ENCODE measurements at regions not wholly inside any gene's neighbourhood (a gene's known extent, or its start where the extent isn't known, plus 50 kb on each side); places are given as distances from the start of the nearest gene placed in this dataset.
"Not testable (repeated sequence)": the region's sequence is repeated elsewhere in the genome, so short reads cannot be mapped to it uniquely, and the experiment has no call there.

DNA sequence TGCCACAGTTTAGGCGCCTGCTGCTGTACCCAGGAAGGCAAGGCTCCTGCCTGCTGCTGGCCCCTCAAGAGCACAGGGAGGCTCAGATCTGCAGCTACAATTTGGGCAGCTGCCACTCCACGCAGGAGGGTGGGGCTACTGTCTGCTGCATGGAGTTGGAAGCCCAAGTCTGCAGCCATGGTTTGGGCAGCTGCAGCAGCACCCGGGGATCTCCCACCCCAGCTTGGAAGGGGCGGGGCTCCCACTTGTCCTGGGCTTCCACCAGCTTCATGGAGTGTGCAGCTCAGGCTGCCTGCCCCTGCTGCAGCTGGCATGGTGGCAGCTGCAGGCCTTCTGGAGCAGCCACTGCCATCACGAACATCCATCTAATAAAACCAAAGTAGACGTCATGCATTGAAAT, 512.9 kb downstream of the PYDC2 start:
- no peak for DNase-seq

DNA sequence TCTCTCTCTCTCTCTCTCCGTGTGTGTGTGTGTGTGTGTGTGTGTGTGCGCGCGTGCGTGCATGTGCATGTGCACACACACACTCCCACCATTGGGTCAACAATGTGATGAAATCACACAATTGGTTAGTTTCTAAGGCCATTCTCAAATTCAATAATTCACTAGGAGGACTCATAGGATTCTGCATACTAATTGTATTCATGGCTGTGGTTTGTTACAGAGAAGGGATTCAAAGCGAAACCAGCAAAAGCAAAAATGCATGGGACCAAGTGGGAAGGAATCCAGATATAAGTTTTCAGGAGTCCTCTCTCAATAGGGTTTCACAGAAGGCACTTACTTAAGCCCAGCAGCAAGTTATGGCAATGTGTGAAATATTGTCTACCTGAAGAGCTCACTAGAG, 515.0 kb downstream of the PYDC2 start:
- DNase-seq: no peak

DNA sequence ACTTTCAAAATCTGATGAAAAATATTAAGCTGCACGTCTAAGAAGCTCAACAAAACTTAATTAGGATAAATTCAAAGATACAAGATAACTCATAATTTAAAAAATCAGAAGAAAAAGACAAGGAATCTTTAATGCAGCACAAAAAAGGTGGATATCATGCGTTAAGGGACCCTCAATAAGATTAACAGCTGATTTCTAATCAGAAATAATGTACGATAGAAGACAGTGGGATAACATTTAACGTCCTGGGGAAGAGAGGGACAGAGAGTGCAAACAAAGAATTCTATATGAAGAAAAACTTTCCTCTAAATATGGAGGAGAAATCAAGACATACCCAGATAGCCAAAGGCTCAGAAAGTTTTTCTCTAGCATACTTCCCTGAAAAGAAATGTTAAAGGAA, 519.5 kb downstream of the PYDC2 start:
- DNase-seq: no peak

DNA sequence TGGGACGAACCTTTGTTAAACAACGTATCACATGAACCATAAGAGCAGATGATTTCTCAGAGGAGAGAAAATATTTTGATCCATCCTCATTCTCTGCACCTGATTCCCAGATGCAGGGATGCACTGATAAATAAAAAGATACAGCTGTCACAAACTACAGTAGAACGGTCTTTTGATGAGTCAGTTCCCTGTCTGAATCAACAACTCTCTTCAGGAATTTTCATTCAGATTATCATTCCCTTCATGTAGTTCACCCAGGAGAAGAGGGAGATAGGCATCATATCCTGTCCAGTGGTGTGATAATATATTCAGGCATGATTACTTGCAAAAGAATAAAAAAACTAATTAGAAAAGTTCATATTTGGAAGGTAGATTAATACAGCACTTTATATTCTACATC, 521.5 kb downstream of the PYDC2 start:
- DNase-seq: no peak

DNA sequence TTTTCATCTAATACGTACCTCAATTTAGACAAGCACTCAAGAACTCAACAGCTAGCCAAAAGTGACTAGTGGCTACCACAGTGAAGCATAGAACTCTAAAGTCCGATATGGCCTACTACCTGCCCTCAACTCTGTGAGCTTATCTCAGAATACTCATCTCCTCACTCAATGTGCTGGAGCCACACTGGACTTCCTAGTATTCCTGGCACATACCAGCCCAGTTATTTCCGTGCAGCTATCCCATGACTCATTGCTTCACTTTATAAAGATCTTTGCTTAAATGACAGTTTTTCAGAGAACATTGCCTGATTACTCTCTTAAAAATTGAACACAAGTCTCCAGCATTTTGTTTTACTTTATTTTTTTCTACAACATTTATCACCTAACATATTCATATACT, 524.7 kb downstream of the PYDC2 start:
- no peak for DNase-seq

DNA sequence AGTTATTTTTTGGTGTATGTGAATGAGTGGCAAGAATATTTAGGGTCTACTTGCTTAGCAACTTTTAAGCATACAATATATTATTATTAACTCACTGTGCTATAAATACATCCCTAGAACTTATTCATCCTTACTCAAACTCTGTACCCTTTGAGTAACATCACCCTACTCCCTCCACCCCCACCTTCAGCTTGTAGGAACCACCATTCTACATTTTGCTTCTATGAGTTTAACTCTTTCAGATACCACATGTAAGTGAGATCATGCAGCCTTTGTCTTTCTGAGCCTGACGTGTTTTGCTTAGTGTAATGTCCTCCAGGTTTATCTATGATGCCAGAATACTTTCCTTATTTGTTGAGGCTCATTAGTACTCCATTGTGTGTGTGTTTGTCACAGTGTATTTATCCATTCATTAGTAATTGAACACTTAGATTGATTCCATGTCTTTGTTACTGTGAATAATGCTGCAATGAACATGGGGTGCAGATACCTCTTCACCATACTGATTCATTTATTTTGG, 526.9 kb downstream of the PYDC2 start:
- no peak for DNase-seq

DNA sequence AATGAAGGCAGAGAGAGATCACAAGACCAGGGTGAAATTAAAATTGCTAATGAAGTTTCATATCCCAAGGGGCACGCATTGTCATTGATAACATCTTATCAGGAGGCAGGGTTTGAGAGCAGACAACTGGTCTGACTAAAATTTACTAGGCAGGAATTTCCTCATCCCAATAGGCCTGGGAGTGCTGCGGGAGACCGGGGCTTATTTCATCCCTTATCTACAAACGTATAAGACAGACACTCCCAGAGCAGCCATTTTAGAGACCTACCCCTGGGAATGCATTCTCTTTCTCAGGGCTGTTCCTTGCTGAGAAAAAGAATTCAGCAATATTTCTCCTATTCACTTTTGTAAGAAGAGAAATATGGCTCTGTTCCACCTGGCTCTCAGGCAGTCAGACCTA, 533.0 kb downstream of the PYDC2 start:
- DNase-seq: not testable (repeated sequence)

DNA sequence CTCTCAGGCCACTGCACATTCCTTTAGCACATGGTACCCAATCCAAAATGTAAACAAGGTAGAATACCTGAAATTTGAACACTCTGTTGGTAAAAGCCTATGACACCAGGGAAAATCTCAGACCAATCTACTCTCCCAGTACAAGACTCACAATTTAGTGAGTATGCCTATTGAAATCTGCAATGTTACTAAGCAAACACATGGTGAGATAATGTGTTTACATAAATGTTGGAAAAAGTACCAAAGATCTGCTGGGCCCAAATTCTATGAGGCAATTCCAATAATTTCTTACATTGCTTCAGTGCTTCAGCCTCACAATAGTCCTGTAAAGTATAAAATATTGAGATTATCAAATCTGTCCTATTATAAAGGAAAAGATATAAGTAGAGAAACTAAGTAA, 536.1 kb downstream of the PYDC2 start:
- DNase-seq: no peak

DNA sequence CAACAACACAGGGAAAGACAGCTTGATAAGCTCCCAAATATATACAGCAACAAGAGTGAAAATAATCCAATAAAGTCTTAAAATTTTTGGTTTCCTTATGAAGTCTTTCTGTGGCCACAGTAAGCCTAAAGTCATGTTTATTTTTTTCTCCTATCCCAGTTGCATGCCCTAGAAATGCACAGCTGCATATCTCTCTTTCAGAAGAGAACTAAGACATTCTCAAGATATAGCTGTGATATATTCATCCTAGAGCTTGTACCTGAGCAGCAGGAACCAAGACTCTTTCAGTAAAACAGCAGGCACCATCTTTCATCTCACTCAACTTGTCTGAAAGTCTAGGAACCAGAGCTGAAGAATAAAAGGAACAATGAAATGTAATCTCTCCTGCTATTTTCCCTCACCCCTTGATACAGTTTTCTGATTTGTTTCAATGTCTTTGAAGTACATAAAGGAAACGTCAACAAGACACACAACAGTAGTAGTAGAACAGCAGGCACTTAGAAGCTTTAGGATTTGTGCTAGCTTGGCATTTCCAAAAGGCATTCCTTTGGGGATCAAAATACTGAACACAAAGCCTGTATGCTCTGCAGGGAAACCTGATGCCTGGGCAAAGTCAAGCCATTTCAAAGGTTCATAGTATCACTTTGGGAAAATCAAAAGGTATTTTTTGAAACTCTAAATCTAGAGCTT, 536.8 kb downstream of the PYDC2 start:
- no peak for DNase-seq

DNA sequence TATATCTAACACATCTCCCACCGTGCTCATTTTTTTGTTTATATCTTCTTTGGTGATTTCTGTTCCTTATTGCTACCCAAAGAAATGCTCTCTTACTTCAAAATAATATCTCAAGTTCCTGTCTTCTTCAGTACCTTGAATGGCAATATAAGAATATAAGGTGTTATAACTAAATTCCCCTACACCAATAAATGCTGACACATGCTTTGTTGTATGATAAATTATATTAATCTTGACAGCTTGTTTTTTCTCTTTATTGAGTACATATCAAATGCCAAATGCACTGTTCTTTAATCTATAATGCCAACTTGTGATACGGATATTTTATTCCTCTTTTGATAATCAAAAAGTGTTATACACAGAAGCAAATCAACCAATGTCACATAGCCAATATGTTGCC, 540.3 kb downstream of the PYDC2 start:
- DNase-seq: no peak

DNA sequence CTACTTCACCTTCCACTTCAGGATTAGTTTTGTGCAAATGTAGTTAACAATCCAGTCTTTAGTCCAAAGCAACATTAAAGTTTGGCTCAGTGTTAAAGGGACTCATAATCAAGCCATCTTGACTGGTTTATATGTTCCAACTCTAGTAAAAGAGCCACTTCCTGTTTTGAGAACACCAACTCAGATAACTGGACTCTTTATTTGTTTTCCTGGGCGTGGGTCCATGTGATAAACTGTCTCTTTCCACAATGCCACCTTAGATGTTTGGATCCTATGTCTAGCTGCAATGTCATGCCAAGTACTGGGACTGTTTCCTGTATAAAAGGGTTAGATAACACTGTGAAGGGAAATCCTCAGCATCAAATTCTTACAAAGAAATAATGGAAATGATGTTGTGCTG, 545.0 kb downstream of the PYDC2 start:
- DNase-seq: no peak

DNA sequence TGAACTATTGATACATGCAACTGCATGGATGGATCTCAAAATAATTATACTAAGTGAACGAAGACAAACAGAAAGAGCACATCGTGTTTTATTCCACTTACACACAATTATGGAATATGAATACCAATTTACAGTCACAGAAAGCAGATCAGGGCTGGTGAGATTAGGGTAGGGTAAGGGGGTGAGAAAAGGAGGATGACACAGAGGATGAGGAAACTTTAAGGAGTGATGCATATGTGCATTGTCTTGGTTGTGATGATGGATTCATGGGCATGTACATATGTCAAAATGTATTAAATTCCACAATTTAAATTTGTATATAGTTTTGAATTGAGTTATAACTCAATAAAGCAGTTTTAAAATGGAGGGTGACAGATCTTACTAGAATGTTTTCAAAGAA, 548.9 kb downstream of the PYDC2 start:
- no peak for DNase-seq

DNA sequence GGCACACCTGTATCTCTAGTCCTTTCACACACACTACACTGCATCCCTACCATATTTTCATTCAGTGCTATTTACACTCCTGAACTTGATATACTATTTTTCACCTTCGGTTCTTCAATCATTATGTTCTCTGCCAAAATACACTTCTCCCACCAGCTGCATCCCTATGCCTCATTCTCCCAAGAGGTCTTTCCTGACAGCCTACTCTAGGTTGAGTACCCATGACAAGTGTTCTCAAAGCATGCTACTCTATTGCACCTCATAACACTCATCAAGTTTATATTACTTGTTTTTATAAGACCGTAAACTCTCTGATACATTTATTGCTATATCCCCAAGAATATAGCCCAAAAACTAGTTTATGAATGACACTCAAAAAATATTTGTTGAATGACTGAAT, 549.5 kb downstream of the PYDC2 start:
- DNase-seq: no peak

DNA sequence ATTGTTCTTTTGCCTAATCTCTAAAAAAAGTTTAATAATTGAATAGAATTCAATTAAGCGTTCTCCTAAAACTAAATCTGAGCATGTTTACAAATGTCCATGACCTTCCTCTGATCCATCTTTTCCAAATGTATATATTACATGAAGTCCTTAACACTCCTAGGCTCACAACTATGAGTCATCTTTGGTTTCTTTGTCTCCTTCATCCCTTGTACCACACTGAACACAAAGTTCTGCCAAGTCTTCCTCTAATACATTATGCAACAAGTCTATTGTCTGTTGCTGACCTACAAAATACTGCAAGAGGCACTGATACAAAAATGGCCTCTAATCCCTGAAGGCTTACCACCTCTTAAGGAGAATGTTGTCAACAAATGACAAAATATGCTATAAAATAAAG, 550.2 kb downstream of the PYDC2 start:
- DNase-seq: no peak

DNA sequence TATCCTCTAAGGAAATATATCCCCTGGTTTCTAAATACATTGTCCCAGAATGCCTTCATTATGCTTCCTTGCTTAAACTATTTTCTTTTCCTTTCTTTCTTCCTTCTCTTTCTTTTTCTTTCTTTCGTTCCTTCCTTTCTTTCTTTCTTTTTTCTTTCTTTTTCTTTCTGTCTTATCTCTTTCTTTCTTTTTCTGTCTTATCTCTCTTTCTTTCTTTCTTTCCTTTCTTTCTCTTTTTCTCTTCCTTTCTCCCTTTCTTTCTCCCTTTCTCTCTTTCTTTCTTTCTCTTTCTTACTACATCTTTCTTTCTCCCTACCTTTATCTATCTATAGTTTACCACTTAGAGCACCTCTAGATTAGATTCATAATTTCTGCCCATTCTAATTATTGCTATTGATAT, 552.1 kb downstream of the PYDC2 start:
- no peak for DNase-seq

DNA sequence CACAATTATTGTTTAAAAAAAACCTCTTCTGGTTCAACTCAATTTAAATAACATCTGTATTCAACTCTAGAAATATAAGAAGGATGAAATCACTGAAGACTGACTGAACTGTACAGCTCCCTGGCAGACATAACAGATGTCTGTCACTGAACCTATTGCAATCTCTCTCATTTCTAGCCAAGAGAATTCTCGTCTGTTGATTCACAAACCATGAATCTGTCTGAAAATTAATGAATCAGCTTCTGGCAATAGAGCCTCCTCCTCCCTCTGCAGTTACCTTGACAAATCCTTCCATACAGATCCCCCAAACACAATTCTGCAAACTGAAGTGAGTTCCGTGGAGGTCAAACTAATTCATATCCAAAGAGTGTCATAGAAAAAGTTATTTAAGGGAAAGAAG, 561.4 kb downstream of the PYDC2 start:
- DNase-seq: no peak

DNA sequence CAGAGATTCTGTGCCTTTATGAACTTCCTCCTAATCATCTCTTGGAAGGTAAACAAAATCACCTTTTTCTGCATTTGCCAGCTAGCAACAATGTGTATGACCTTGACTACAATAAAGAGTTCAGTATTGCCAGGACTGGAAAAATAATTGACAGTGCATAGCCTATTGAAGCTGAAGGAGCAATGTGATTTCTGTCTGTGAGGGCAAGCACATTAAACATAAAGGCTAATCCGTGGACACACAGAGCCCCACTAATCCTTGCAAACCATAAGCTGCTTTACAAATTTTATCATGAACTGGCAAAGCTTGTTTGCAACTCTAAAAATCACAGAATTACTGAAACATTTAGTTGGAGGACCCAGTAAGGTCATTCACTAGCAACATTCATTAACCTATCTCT, 563.8 kb downstream of the PYDC2 start:
- DNase-seq: no peak

DNA sequence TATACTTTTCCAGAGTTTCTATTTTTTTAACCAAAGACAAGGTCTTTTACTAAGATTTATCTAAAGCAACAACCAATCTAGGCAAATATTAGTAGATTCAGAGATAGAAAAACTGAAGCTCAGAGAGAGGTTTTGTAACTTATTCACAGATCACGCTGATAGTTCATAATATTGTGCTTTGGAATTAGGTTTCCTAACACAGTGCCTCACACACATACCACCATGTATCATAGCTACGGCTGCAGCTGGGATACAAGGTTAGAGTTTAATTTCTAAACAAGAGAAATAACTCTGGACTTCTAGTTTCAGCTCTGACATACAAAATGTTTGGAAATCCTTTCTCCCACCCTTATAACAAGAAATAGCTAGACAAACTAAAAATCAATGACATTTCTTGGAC, 565.7 kb downstream of the PYDC2 start:
- DNase-seq: no peak

DNA sequence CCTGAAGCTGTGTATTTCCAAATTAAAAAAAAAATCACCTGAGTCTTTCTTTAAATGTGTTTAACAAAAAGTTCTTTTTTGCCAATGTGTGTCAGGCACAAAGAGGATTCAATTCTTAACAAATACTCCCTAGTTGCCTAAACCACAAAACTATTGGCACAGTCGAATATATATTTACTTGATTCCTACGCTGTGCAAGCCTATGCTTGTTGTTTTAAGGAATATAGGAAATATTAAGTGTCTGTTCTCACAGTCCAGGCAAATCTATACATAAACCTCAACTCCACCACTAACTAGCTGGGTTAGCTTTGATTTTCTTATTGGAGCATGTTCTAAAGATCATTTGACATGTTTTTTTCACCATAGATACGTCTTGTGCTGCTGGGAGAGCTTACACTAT, 571.0 kb downstream of the PYDC2 start:
- DNase-seq: no peak

DNA sequence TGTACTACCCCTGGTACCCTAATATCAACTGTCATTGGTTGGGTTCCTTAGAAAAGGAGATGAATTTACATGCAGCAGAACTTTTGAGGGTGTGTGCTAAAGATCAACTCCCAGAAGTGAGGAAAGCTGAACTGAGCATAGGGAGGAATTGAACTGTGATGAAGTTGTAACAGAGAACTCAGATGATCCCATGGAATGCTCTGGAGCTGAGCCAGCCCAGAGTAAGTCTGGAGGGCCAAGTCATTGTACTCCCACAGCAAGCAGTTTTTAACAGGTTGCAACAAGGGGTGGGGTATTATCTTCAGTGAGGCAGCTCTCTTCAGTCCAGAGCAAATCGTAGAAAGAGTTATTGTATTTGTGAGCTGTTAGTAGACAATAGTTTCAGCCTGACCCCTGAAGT, 572.3 kb downstream of the PYDC2 start:
- DNase-seq: no peak

DNA sequence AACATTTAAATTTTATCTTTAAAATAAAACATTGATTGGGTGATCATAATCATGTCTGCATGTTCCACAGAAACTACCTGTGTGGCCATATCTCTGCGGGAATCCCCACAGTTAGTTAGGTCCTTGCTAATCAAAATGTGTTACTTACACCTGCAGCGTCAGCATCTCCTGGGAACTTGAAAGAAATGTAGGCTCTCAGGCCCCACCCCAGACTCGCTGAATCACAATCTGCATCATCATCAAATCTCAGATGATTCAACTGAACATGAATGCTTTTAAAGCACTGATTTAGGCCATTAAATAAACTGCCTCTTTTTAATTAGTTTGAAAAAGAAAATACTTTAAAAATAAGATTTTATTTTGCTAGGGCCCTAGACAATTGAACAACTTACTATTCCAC, 577.8 kb downstream of the PYDC2 start:
- no peak for DNase-seq

DNA sequence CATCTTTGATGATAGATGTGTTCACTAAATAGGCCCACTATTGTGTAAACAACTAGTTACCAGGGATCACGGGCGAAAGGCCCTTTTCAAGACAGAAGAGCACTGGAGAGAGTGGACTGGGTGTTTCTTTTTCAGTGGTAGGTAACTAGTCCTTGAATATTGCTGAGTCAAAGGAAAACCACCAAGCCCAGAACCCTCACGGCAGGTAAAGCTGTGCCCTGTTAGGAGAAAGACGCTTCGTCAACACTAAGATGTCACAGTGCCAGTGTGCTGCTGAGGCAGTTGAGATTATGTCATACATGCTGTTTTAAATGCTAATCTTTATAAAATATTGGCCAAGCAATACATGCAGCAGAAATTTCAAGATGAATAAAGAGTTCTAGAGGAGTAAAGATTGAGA, 578.6 kb downstream of the PYDC2 start:
- DNase-seq: no peak

DNA sequence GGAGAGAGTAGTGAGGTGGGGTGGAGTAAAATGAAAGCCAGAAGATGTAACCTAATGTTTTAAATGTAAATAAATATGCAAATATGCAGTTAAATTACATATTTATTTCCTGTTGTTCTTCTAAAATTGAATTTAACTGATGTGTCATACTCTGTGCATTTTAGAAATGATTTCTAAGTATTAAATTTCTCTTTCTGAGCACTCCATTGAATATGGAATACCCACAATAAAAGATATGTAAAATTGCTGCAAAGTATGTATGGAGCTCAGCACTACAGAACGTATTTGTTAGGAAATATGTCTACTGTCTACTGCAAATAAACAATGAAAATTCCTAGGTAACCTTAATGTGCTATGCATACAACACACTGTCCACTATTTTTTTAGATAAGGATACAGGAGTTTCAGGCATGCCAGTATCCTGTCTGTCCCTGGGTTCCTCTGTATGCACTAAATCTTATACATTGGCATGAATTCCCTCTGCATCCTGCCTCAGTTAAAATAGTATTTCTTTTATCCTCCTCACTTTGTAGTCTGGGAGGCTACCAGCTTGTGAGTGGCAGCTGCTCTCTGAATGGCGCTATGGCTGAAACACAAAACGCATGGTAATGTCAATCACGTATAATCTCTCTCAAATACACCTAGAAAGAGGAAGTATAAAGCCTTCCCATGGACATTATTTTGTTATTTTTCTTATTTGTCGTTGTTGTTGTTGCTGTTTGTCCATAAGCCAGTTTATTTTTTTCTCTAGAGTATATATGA, 579.5 kb downstream of the PYDC2 start:
- DNase-seq: no peak

DNA sequence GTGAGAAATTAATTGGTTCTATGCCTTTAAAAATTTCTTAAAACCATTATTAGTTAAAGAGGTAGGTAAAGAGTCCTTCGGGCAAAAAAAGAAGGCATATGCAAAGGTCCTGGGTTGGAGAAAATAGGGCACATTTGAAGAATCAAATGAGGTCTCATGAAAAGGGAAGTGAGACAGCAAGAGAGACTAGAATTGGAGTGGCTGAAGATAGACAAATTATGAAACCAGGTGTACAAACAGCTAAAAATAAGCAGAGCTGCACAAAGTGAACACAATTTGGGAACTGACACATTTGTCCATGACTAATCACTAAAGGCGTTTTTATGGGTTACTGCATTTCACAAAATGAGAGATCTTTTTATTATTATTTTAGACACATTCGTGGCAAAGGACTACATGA, 581.2 kb downstream of the PYDC2 start:
- no peak for DNase-seq

DNA sequence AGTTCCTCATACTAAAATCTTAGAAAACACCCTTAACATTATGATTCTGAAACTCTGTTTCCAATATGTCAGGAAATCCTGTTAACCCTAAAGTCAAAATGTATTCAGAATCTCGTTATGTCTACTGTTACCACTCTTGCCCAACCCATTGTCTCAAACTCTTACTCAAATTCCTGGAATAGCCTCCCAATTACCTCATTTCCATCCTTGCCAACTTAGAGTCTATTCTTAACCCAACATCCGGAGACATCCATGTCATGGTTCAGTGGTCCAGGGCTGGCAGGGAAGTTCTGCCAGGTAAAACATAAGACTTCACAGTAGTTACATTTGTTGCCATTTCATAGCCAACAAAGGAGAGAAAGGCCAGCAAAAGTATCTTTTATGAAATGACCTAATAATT, 593.9 kb downstream of the PYDC2 start:
- DNase-seq: no peak
